Astrocyte (in vitro differentiated cells and primary cell): ENCODE measurements at regions not wholly inside any gene's neighbourhood (a gene's known extent, or its start where the extent isn't known, plus 50 kb on each side); places are given as distances from the start of the nearest gene placed in this dataset.

Experiments
- EZH2 ChIP-seq: IDR thresholded peaks from 2 replicates; pipeline ENCODE4 v1.6.1; 2012; ENCODE audit warnings: mild to moderate bottlenecking, low read length, inconsistent platforms; ENCODE audit not compliant: insufficient read depth
- TF ChIP-seq, protein P1 (sequence below): IDR thresholded peaks from 2 replicates; pipeline ENCODE4 v1.5.1; 2011; ENCODE audit warnings: low read depth, mild to moderate bottlenecking, inconsistent platforms, low read length, moderate library complexity; ENCODE audit not compliant: insufficient read depth

DNA sequence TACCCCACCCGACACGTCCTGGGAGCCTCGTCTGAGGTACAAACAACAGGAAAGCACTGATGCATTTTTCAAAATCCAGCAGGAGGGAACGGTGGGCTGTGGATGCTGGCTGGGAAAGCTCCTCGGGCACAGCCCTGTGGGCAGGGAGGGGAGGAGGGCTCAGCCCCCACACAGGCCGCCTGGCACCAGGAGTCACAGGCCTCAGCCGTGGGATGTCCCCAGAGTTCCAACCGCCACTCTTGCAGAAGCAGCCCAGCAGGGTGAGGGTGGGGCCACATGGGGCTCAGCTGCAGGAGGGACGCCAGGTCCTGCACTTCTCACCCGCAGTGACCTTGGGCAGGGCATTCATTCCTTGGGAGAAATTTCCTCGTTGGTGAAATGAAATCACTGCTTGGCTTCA is 274.6 kb downstream of the BRD1 start:
- TF ChIP-seq, protein P1, sequence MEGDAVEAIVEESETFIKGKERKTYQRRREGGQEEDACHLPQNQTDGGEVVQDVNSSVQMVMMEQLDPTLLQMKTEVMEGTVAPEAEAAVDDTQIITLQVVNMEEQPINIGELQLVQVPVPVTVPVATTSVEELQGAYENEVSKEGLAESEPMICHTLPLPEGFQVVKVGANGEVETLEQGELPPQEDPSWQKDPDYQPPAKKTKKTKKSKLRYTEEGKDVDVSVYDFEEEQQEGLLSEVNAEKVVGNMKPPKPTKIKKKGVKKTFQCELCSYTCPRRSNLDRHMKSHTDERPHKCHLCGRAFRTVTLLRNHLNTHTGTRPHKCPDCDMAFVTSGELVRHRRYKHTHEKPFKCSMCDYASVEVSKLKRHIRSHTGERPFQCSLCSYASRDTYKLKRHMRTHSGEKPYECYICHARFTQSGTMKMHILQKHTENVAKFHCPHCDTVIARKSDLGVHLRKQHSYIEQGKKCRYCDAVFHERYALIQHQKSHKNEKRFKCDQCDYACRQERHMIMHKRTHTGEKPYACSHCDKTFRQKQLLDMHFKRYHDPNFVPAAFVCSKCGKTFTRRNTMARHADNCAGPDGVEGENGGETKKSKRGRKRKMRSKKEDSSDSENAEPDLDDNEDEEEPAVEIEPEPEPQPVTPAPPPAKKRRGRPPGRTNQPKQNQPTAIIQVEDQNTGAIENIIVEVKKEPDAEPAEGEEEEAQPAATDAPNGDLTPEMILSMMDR: no peak
- no peak for TF ChIP-seq EZH2
